ENCODE measurements at regions not wholly inside any gene's neighbourhood (a gene's known extent, or its start where the extent isn't known, plus 50 kb on each side); places are given as distances from the start of the nearest gene placed in this dataset.

- 61% methylated on average over 5 of the region's 9 CpGs for WGBS (ENCODE audit: insufficient coverage)
- H3K27ac ChIP-seq (ENCODE audit: insufficient read depth in 1 of 2, low read depth in 1 of 2, low read length in 2 of 2, poor library complexity in 1 of 2, severe bottlenecking in 2 of 2), result no peak overlapping the region
- no peaks in the 10 kb centered on the region for H3K36me3 ChIP-seq (ENCODE audit: control insufficient read depth in 4 of 4, insufficient read depth in 4 of 4, low read length in 3 of 4)
- POLR2A ChIA-PET, result no interaction called here
- no peak overlapping the region for H3K4me3 ChIP-seq (ENCODE audit: control insufficient read depth in 1 of 7, extremely low read depth in 1 of 7, insufficient read depth in 4 of 7, low read depth in 2 of 7, low read length in 6 of 7)
- H3K27me3 ChIP-seq (replicated peaks in 2 of 5; ENCODE audit: control insufficient read depth in 4 of 5, insufficient read depth in 5 of 5, low read length in 4 of 5), result peaks cover 0 to 6% (median 0%) of the 10 kb centered on the region in 5 experiments
- no peaks in the 10 kb centered on the region for H3K9me3 ChIP-seq (ENCODE audit: control extremely low read depth in 1 of 5, control insufficient read depth in 4 of 5, insufficient read depth in 2 of 5, low read depth in 1 of 5, low read length in 4 of 5)
- H3K4me1 ChIP-seq (ENCODE audit: control extremely low read depth in 1 of 4, control insufficient read depth in 4 of 4, insufficient read depth in 4 of 4, low read length in 3 of 4), result no peaks in the 10 kb centered on the region
- no peak for DNase-seq
- CTCF ChIA-PET, result no interaction called here
Observed at GRCh38 chr5:174204535-174205313, 159.2 kb downstream of the NSG2 start.

- WGBS (ENCODE audit: insufficient coverage), result 88% methylated on average over 3 of the region's 3 CpGs
- H3K9me3 ChIP-seq (ENCODE audit: control extremely low read depth in 1 of 5, control insufficient read depth in 4 of 5, insufficient read depth in 2 of 5, low read depth in 1 of 5, low read length in 4 of 5), result no peaks in the 10 kb centered on the region
- no peaks in the 10 kb centered on the region for H3K4me1 ChIP-seq (ENCODE audit: control extremely low read depth in 1 of 4, control insufficient read depth in 4 of 4, insufficient read depth in 4 of 4, low read length in 3 of 4)
- H3K36me3 ChIP-seq (ENCODE audit: control insufficient read depth in 4 of 4, insufficient read depth in 4 of 4, low read length in 3 of 4), result no peaks in the 10 kb centered on the region
- H3K27me3 ChIP-seq (replicated peaks in 2 of 5; ENCODE audit: control insufficient read depth in 4 of 5, insufficient read depth in 5 of 5, low read length in 4 of 5), result peaks cover 0 to 8% (median 4%) of the 10 kb centered on the region in 5 experiments
- no peak for DNase-seq
- CTCF ChIA-PET, result no interaction called here
- no peak overlapping the region for H3K4me3 ChIP-seq (ENCODE audit: control insufficient read depth in 1 of 7, extremely low read depth in 1 of 7, insufficient read depth in 4 of 7, low read depth in 2 of 7, low read length in 6 of 7)
- no peak overlapping the region for H3K27ac ChIP-seq (ENCODE audit: insufficient read depth in 1 of 2, low read depth in 1 of 2, low read length in 2 of 2, poor library complexity in 1 of 2, severe bottlenecking in 2 of 2)
- POLR2A ChIA-PET, result no interaction called here
Observed at GRCh38 chr5:174205939-174206338, 160.4 kb downstream of the NSG2 start.

GRCh38 chr5:174210596-174211276, 165.2 kb downstream of the NSG2 start:
- POLR2A ChIA-PET, result no interaction called here
- CTCF ChIA-PET, result no interaction called here
- Histone ChIP-seq H3K4me1 (ENCODE audit: control extremely low read depth in 1 of 4, control insufficient read depth in 4 of 4, insufficient read depth in 4 of 4, low read length in 3 of 4) (no peaks in the 10 kb centered on the region), H3K27ac (ENCODE audit: insufficient read depth in 1 of 2, low read depth in 1 of 2, low read length in 2 of 2, poor library complexity in 1 of 2, severe bottlenecking in 2 of 2) (no peak overlapping the region), H3K36me3 (ENCODE audit: control insufficient read depth in 4 of 4, insufficient read depth in 4 of 4, low read length in 3 of 4) (no peaks in the 10 kb centered on the region), H3K9me3 (ENCODE audit: control extremely low read depth in 1 of 5, control insufficient read depth in 4 of 5, insufficient read depth in 2 of 5, low read depth in 1 of 5, low read length in 4 of 5) (no peaks in the 10 kb centered on the region), H3K4me3 (ENCODE audit: control insufficient read depth in 1 of 7, extremely low read depth in 1 of 7, insufficient read depth in 4 of 7, low read depth in 2 of 7, low read length in 6 of 7) (no peak overlapping the region), H3K27me3 (replicated peaks in 2 of 5; ENCODE audit: control insufficient read depth in 4 of 5, insufficient read depth in 5 of 5, low read length in 4 of 5) (peaks cover 0 to 16% (median 4%) of the 10 kb centered on the region in 5 experiments)
- WGBS (ENCODE audit: insufficient coverage), result 82% methylated on average over 4 of the region's 8 CpGs
- no peak for DNase-seq

- Histone ChIP-seq H3K4me3 (ENCODE audit: control insufficient read depth in 1 of 7, extremely low read depth in 1 of 7, insufficient read depth in 4 of 7, low read depth in 2 of 7, low read length in 6 of 7) (no peak overlapping the region), H3K27ac (ENCODE audit: insufficient read depth in 1 of 2, low read depth in 1 of 2, low read length in 2 of 2, poor library complexity in 1 of 2, severe bottlenecking in 2 of 2) (no peak overlapping the region), H3K9me3 (ENCODE audit: control extremely low read depth in 1 of 5, control insufficient read depth in 4 of 5, insufficient read depth in 2 of 5, low read depth in 1 of 5, low read length in 4 of 5) (no peaks in the 10 kb centered on the region), H3K36me3 (ENCODE audit: control insufficient read depth in 4 of 4, insufficient read depth in 4 of 4, low read length in 3 of 4) (no peaks in the 10 kb centered on the region), H3K27me3 (replicated peaks in 2 of 5; ENCODE audit: control insufficient read depth in 4 of 5, insufficient read depth in 5 of 5, low read length in 4 of 5) (peaks cover 0 to 16% (median 4%) of the 10 kb centered on the region in 5 experiments), H3K4me1 (ENCODE audit: control extremely low read depth in 1 of 4, control insufficient read depth in 4 of 4, insufficient read depth in 4 of 4, low read length in 3 of 4) (no peaks in the 10 kb centered on the region)
- WGBS (ENCODE audit: insufficient coverage), result no CpG with 5 or more reads among the region's 4 CpGs
- POLR2A ChIA-PET, result no interaction called here
- CTCF ChIA-PET, result no interaction called here
- DNase-seq, result no peak
Observed at GRCh38 chr5:174211277-174211626, 165.7 kb downstream of the NSG2 start.

- Histone ChIP-seq H3K4me3 (ENCODE audit: control insufficient read depth in 1 of 7, extremely low read depth in 1 of 7, insufficient read depth in 4 of 7, low read depth in 2 of 7, low read length in 6 of 7) (no peak overlapping the region), H3K4me1 (ENCODE audit: control extremely low read depth in 1 of 4, control insufficient read depth in 4 of 4, insufficient read depth in 4 of 4, low read length in 3 of 4) (no peaks in the 10 kb centered on the region), H3K27me3 (replicated peaks in 2 of 5; ENCODE audit: control insufficient read depth in 4 of 5, insufficient read depth in 5 of 5, low read length in 4 of 5) (peaks cover 0 to 8% (median 0%) of the 10 kb centered on the region in 5 experiments), H3K36me3 (ENCODE audit: control insufficient read depth in 4 of 4, insufficient read depth in 4 of 4, low read length in 3 of 4) (no peaks in the 10 kb centered on the region), H3K9me3 (ENCODE audit: control extremely low read depth in 1 of 5, control insufficient read depth in 4 of 5, insufficient read depth in 2 of 5, low read depth in 1 of 5, low read length in 4 of 5) (peaks cover 0 to 6% (median 0%) of the 10 kb centered on the region in 5 experiments), H3K27ac (ENCODE audit: insufficient read depth in 1 of 2, low read depth in 1 of 2, low read length in 2 of 2, poor library complexity in 1 of 2, severe bottlenecking in 2 of 2) (no peak overlapping the region)
- WGBS (ENCODE audit: insufficient coverage), result no CpG with 5 or more reads among the region's 1 CpG
- no peak for DNase-seq
- ChIA-PET POLR2A (no interaction called here), CTCF (interaction anchor here (1.5 kb wide), 1 partner anchor 9 kb away, joined by 4 read pairs; no protein-coding TSS in a partner anchor)
Observed at GRCh38 chr5:174217527-174217926, 172.0 kb downstream of the NSG2 start.

GRCh38 chr5:174218162-174218561, 172.7 kb downstream of the NSG2 start:
- peaks cover 0 to 6% (median 0%) of the 10 kb centered on the region in 5 experiments for H3K9me3 ChIP-seq (ENCODE audit: control extremely low read depth in 1 of 5, control insufficient read depth in 4 of 5, insufficient read depth in 2 of 5, low read depth in 1 of 5, low read length in 4 of 5)
- 100% methylated on average over 2 of the region's 2 CpGs for WGBS (ENCODE audit: insufficient coverage)
- no peak overlapping the region for H3K4me3 ChIP-seq (ENCODE audit: control insufficient read depth in 1 of 7, extremely low read depth in 1 of 7, insufficient read depth in 4 of 7, low read depth in 2 of 7, low read length in 6 of 7)
- no peak for DNase-seq
- H3K4me1 ChIP-seq (ENCODE audit: control extremely low read depth in 1 of 4, control insufficient read depth in 4 of 4, insufficient read depth in 4 of 4, low read length in 3 of 4), result peaks cover 0 to 3% (median under 1%) of the 10 kb centered on the region in 4 experiments
- H3K27me3 ChIP-seq (replicated peaks in 2 of 5; ENCODE audit: control insufficient read depth in 4 of 5, insufficient read depth in 5 of 5, low read length in 4 of 5), result peaks cover 0 to 7% (median 0%) of the 10 kb centered on the region in 5 experiments
- ChIA-PET CTCF (no interaction called here), POLR2A (no interaction called here)
- H3K36me3 ChIP-seq (ENCODE audit: control insufficient read depth in 4 of 4, insufficient read depth in 4 of 4, low read length in 3 of 4), result no peaks in the 10 kb centered on the region
- H3K27ac ChIP-seq (ENCODE audit: insufficient read depth in 1 of 2, low read depth in 1 of 2, low read length in 2 of 2, poor library complexity in 1 of 2, severe bottlenecking in 2 of 2), result no peak overlapping the region

GRCh38 chr5:174220417-174220816, 174.9 kb downstream of the NSG2 start:
- H3K27ac ChIP-seq (ENCODE audit: insufficient read depth in 1 of 2, low read depth in 1 of 2, low read length in 2 of 2, poor library complexity in 1 of 2, severe bottlenecking in 2 of 2), result no peak overlapping the region
- H3K36me3 ChIP-seq (ENCODE audit: control insufficient read depth in 4 of 4, insufficient read depth in 4 of 4, low read length in 3 of 4), result no peaks in the 10 kb centered on the region
- no peak for DNase-seq
- peaks cover 0 to 6% (median 0%) of the 10 kb centered on the region in 5 experiments for H3K9me3 ChIP-seq (ENCODE audit: control extremely low read depth in 1 of 5, control insufficient read depth in 4 of 5, insufficient read depth in 2 of 5, low read depth in 1 of 5, low read length in 4 of 5)
- no peak overlapping the region for H3K4me3 ChIP-seq (ENCODE audit: control insufficient read depth in 1 of 7, extremely low read depth in 1 of 7, insufficient read depth in 4 of 7, low read depth in 2 of 7, low read length in 6 of 7)
- 96% methylated on average over 4 of the region's 5 CpGs for WGBS (ENCODE audit: insufficient coverage)
- no peaks in the 10 kb centered on the region for H3K27me3 ChIP-seq (replicated peaks in 2 of 5; ENCODE audit: control insufficient read depth in 4 of 5, insufficient read depth in 5 of 5, low read length in 4 of 5)
- CTCF ChIA-PET, result no interaction called here
- POLR2A ChIA-PET, result no interaction called here
- H3K4me1 ChIP-seq (ENCODE audit: control extremely low read depth in 1 of 4, control insufficient read depth in 4 of 4, insufficient read depth in 4 of 4, low read length in 3 of 4), result peaks cover 0 to 11% (median 2%) of the 10 kb centered on the region in 4 experiments

Data from common myeloid progenitor, CD34-positive (primary cell).